H1 (cell line): ENCODE measurements at regions not wholly inside any gene's neighbourhood (a gene's known extent, or its start where the extent isn't known, plus 50 kb on each side); places are given as distances from the start of the nearest gene placed in this dataset.
"Not testable (repeated sequence)": the region's sequence is repeated elsewhere in the genome, so short reads cannot be mapped to it uniquely, and the experiment has no call there.

Experiments
- EP300 ChIP-seq, 2 experiments: IDR thresholded peaks; 1 replicate in 1 of 2; 2 replicates in 1 of 2; pipeline ENCODE4 v1.6.1; 2011 to 2012; ENCODE audit warnings: low read depth in 2 of 2, low read length in 2 of 2, mild to moderate bottlenecking in 2 of 2, borderline replicate concordance in 1 of 2, inconsistent platforms in 1 of 2, moderate library complexity in 1 of 2
- JUN ChIP-seq: IDR thresholded peaks from 2 replicates; pipeline ENCODE4 v1.6.1; 2011; ENCODE audit warnings: low read depth, mild to moderate bottlenecking, improper control_type of control experiment, low read length
- POLR2A ChIP-seq, 2 experiments: IDR thresholded peaks; 1 replicate in 1 of 2; 2 replicates in 1 of 2; pipeline ENCODE4 v1.6.1; 2011; ENCODE audit warnings: low read depth in 2 of 2, low read length in 2 of 2, mild to moderate bottlenecking in 2 of 2; ENCODE audit errors: control extremely low read depth in 1 of 2
- TF ChIP-seq, protein P1 (sequence below), 3 experiments: IDR thresholded peaks; 1 replicate in 2 of 3; 2 replicates in 1 of 3; pipeline versions ENCODE4 v1.5.1 to v1.6.1; 2011; ENCODE audit warnings: low read length in 3 of 3, mild to moderate bottlenecking in 3 of 3, inconsistent platforms in 2 of 3, low read depth in 1 of 3, moderate library complexity in 1 of 3; ENCODE audit not compliant: insufficient read depth in 1 of 3; ENCODE audit errors: control extremely low read depth in 1 of 3

DNA sequence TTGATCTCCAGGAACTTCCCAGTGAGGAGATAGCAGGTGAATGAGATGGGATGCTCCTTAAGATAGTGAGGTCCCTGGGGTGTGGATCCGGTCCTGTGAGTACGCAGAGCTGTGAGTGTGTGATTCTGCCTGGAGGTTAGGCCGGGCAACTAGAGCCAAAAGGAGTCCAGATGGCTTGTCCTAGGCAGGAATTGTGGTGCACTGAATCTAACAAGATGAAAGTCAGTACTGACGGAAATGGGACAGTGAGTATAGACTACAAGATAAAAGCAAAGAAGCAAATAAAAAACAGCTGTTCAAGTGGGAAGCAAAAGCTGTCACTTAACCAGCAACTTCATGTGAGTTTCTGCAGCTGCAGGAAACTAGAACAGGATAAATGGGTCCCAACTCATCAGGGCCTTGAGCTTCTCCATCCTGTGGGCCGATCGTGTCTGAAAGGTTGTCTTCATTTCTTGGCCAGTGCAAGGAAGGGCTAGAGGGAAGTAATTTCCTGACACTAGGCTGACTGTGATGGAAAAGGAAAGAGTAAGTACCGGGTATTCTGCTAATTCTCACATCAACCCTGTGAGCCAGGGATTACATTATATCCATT is 74.2 kb downstream of the ARHGAP11B start:
- TF ChIP-seq, protein P1, sequence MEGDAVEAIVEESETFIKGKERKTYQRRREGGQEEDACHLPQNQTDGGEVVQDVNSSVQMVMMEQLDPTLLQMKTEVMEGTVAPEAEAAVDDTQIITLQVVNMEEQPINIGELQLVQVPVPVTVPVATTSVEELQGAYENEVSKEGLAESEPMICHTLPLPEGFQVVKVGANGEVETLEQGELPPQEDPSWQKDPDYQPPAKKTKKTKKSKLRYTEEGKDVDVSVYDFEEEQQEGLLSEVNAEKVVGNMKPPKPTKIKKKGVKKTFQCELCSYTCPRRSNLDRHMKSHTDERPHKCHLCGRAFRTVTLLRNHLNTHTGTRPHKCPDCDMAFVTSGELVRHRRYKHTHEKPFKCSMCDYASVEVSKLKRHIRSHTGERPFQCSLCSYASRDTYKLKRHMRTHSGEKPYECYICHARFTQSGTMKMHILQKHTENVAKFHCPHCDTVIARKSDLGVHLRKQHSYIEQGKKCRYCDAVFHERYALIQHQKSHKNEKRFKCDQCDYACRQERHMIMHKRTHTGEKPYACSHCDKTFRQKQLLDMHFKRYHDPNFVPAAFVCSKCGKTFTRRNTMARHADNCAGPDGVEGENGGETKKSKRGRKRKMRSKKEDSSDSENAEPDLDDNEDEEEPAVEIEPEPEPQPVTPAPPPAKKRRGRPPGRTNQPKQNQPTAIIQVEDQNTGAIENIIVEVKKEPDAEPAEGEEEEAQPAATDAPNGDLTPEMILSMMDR (IDR thresholded peaks at IDR 0.05; ENCODE audit: control extremely low read depth in 1 of 3, insufficient read depth in 1 of 3, low read depth in 1 of 3, low read length in 3 of 3) = not testable (repeated sequence)
- not testable (repeated sequence) for TF ChIP-seq EP300 (IDR thresholded peaks at IDR 0.05; ENCODE audit: borderline replicate concordance in 1 of 2, low read depth in 2 of 2, low read length in 2 of 2); JUN; POLR2A (IDR thresholded peaks at IDR 0.05; ENCODE audit: control extremely low read depth in 1 of 2, low read depth in 2 of 2, low read length in 2 of 2)
